ENCODE measurements at regions not wholly inside any gene's neighbourhood (a gene's known extent, or its start where the extent isn't known, plus 50 kb on each side); places are given as distances from the start of the nearest gene placed in this dataset.

DNA sequence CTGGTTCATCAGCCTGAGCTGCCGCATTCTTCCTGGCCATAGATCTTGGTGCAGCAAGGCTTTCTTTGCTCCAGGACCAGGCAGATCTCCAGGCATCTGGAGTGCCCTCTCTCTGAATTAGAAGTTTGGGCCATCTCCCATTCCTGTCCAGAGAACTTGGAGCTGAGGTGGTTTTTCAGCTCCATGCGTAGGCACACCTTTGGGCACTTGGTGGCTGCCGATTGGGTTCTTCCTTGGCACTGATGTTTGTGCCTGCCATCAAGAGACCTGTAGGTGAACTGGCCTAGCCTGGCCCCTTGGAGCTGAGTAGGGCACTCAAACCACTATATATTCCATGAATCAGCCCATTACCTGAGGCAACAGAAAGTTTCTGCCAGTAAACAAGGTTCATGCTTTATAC lies 206.0 kb upstream of the PCDH17 start (continued):
- TF ChIP-seq ZNF331 (CRISPR knock-in tag; IDR thresholded peaks at IDR 0.05; ENCODE audit: low read depth) = no peak

DNA sequence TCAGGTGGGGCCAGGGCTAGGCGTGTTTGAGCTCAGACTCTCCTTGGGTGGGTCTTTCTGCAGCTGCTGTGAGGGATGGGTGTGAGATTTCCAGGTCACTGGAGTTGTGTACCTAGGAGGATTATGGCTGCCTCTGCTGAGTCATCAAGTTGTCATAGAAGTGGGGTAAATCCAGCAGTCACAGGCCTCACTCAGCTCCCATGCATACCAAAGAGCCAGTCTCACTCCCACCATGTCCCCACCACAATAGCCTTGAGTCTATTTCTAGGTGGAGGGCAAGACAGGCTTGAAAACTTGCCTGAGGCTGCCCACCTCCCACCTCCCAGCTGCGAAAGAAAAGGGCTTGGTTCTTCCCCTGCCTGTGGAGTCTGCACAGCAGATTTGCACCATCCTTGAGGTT lies 194.0 kb upstream of the PCDH17 start:
- DNase-seq (ENCODE audit: low spot score) = no peak
- Histone ChIP-seq H3K4me1 (ENCODE audit: insufficient read depth) (no peaks in the 10 kb centered on the region), H4K20me1 (replicated peaks; ENCODE audit: insufficient read depth) (no peaks in the 10 kb centered on the region), H3K27ac (ENCODE audit: low read depth) (no peak overlapping the region), H3K4me3 (no peak overlapping the region), H3K4me2 (no peak overlapping the region), H3K36me3 (ENCODE audit: insufficient read depth) (no peaks in the 10 kb centered on the region), H3K27me3 (ENCODE audit: insufficient read depth) (no peaks in the 10 kb centered on the region), H3K79me2 (replicated peaks; ENCODE audit: insufficient read depth) (no peaks in the 10 kb centered on the region), H3F3A (replicated peaks; ENCODE audit: low read depth) (no peaks in the 10 kb centered on the region), H2AFZ (peak overlapping the region; percentile 61; the same call in 1 of the 2 replicates), H3K9me2 (ENCODE audit: insufficient read depth) (no peaks in the 10 kb centered on the region; the same call in 1 of the 2 replicates)
- Mint-ChIP-seq H3K27me3 (ENCODE audit: insufficient read depth, low read depth, poor library complexity) (peaks cover 5% of the 10 kb centered on the region), H3K4me1 (peaks cover 8% of the 10 kb centered on the region), H3K4me3 (no peak overlapping the region), H3K36me3 (ENCODE audit: low read depth) (no peaks in the 10 kb centered on the region), H3K27ac (no peak overlapping the region; the same call in 1 of the 2 replicates), H3K9me3 (peaks cover 3% of the 10 kb centered on the region; the same call in 1 of the 3 replicates)
- no peak for TF ChIP-seq POLR2AphosphoS5 (IDR thresholded peaks at IDR 0.05; ENCODE audit: low read depth)
- no peak for TF ChIP-seq CREB1 (CRISPR knock-in tag; IDR thresholded peaks at IDR 0.05; ENCODE audit: low read depth)
- no peak for TF ChIP-seq EZH2phosphoT487 (IDR thresholded peaks at IDR 0.05; ENCODE audit: unreplicated experiment)
- TF ChIP-seq, protein P1, sequence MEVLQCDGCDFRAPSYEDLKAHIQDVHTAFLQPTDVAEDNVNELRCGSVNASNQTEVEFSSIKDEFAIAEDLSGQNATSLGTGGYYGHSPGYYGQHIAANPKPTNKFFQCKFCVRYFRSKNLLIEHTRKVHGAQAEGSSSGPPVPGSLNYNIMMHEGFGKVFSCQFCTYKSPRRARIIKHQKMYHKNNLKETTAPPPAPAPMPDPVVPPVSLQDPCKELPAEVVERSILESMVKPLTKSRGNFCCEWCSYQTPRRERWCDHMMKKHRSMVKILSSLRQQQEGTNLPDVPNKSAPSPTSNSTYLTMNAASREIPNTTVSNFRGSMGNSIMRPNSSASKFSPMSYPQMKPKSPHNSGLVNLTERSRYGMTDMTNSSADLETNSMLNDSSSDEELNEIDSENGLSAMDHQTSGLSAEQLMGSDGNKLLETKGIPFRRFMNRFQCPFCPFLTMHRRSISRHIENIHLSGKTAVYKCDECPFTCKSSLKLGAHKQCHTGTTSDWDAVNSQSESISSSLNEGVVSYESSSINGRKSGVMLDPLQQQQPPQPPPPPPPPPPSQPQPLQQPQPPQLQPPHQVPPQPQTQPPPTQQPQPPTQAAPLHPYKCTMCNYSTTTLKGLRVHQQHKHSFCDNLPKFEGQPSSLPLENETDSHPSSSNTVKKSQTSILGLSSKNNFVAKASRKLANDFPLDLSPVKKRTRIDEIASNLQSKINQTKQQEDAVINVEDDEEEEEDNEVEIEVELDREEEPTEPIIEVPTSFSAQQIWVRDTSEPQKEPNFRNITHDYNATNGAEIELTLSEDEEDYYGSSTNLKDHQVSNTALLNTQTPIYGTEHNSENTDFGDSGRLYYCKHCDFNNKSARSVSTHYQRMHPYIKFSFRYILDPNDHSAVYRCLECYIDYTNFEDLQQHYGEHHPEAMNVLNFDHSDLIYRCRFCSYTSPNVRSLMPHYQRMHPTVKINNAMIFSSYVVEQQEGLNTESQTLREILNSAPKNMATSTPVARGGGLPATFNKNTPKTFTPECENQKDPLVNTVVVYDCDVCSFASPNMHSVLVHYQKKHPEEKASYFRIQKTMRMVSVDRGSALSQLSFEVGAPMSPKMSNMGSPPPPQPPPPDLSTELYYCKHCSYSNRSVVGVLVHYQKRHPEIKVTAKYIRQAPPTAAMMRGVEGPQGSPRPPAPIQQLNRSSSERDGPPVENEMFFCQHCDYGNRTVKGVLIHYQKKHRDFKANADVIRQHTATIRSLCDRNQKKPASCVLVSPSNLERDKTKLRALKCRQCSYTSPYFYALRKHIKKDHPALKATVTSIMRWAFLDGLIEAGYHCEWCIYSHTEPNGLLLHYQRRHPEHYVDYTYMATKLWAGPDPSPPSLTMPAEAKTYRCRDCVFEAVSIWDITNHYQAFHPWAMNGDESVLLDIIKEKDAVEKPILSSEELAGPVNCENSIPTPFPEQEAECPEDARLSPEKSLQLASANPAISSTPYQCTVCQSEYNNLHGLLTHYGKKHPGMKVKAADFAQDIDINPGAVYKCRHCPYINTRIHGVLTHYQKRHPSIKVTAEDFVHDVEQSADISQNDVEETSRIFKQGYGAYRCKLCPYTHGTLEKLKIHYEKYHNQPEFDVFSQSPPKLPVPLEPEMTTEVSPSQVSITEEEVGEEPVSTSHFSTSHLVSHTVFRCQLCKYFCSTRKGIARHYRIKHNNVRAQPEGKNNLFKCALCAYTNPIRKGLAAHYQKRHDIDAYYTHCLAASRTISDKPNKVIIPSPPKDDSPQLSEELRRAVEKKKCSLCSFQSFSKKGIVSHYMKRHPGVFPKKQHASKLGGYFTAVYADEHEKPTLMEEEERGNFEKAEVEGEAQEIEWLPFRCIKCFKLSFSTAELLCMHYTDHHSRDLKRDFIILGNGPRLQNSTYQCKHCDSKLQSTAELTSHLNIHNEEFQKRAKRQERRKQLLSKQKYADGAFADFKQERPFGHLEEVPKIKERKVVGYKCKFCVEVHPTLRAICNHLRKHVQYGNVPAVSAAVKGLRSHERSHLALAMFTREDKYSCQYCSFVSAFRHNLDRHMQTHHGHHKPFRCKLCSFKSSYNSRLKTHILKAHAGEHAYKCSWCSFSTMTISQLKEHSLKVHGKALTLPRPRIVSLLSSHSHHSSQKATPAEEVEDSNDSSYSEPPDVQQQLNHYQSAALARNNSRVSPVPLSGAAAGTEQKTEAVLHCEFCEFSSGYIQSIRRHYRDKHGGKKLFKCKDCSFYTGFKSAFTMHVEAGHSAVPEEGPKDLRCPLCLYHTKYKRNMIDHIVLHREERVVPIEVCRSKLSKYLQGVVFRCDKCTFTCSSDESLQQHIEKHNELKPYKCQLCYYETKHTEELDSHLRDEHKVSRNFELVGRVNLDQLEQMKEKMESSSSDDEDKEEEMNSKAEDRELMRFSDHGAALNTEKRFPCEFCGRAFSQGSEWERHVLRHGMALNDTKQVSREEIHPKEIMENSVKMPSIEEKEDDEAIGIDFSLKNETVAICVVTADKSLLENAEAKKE (CRISPR knock-in tag; IDR thresholded peaks at IDR 0.05) = no peak
- TF ChIP-seq, protein P2, sequence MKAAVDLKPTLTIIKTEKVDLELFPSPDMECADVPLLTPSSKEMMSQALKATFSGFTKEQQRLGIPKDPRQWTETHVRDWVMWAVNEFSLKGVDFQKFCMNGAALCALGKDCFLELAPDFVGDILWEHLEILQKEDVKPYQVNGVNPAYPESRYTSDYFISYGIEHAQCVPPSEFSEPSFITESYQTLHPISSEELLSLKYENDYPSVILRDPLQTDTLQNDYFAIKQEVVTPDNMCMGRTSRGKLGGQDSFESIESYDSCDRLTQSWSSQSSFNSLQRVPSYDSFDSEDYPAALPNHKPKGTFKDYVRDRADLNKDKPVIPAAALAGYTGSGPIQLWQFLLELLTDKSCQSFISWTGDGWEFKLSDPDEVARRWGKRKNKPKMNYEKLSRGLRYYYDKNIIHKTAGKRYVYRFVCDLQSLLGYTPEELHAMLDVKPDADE (IDR thresholded peaks at IDR 0.05) = no peak
- no peak for TF ChIP-seq STAT1 (IDR thresholded peaks at IDR 0.05; ENCODE audit: unreplicated experiment)
- TF ChIP-seq ZNF114 (CRISPR knock-in tag; IDR thresholded peaks at IDR 0.05) = no peak
- TF ChIP-seq, protein P3, sequence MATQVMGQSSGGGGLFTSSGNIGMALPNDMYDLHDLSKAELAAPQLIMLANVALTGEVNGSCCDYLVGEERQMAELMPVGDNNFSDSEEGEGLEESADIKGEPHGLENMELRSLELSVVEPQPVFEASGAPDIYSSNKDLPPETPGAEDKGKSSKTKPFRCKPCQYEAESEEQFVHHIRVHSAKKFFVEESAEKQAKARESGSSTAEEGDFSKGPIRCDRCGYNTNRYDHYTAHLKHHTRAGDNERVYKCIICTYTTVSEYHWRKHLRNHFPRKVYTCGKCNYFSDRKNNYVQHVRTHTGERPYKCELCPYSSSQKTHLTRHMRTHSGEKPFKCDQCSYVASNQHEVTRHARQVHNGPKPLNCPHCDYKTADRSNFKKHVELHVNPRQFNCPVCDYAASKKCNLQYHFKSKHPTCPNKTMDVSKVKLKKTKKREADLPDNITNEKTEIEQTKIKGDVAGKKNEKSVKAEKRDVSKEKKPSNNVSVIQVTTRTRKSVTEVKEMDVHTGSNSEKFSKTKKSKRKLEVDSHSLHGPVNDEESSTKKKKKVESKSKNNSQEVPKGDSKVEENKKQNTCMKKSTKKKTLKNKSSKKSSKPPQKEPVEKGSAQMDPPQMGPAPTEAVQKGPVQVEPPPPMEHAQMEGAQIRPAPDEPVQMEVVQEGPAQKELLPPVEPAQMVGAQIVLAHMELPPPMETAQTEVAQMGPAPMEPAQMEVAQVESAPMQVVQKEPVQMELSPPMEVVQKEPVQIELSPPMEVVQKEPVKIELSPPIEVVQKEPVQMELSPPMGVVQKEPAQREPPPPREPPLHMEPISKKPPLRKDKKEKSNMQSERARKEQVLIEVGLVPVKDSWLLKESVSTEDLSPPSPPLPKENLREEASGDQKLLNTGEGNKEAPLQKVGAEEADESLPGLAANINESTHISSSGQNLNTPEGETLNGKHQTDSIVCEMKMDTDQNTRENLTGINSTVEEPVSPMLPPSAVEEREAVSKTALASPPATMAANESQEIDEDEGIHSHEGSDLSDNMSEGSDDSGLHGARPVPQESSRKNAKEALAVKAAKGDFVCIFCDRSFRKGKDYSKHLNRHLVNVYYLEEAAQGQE (IDR thresholded peaks at IDR 0.05; ENCODE audit: unreplicated experiment) = no peak
- TF ChIP-seq, protein P4, sequence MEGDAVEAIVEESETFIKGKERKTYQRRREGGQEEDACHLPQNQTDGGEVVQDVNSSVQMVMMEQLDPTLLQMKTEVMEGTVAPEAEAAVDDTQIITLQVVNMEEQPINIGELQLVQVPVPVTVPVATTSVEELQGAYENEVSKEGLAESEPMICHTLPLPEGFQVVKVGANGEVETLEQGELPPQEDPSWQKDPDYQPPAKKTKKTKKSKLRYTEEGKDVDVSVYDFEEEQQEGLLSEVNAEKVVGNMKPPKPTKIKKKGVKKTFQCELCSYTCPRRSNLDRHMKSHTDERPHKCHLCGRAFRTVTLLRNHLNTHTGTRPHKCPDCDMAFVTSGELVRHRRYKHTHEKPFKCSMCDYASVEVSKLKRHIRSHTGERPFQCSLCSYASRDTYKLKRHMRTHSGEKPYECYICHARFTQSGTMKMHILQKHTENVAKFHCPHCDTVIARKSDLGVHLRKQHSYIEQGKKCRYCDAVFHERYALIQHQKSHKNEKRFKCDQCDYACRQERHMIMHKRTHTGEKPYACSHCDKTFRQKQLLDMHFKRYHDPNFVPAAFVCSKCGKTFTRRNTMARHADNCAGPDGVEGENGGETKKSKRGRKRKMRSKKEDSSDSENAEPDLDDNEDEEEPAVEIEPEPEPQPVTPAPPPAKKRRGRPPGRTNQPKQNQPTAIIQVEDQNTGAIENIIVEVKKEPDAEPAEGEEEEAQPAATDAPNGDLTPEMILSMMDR (conservative IDR thresholded peaks at IDR 0.05; ENCODE audit: low read depth in 2 of 2) = no peak
- no peak for TF ChIP-seq ZNF331 (CRISPR knock-in tag; IDR thresholded peaks at IDR 0.05; ENCODE audit: low read depth)
- ATAC-seq = no peak

Measured in GM23338 (cell line).